ENCODE measurements at regions not wholly inside any gene's neighbourhood (a gene's known extent, or its start where the extent isn't known, plus 50 kb on each side); places are given as distances from the start of the nearest gene placed in this dataset.

DNA sequence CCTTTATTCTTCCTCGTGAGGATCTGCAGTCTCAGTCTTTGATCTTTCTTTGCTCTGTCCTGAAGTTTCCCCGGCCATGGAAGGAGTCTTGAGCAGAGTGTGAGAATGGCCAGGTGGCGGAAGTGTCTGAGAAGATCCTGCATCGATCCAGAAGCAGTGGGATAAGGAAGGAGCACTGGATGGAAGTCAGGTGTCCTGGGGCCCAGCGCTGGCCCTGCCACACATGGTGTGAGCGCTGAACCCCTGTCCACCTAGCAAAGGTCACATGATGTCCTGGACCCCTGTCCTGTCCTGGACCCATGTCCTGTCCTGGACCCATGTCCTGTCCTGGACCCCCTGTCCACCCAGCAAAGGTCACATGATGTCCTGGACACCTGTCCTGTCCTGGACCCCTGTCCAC is 111.8 kb upstream of the MED13L start:
- TF ChIP-seq POLR2A (IDR thresholded peaks at IDR 0.05; ENCODE audit: low read depth, low read length) (no peak), TAF1 (IDR thresholded peaks at IDR 0.05; ENCODE audit: borderline replicate concordance, low read depth, low read length) (no peak)
